Astrocyte of the spinal cord (primary cell): ENCODE measurements at regions not wholly inside any gene's neighbourhood (a gene's known extent, or its start where the extent isn't known, plus 50 kb on each side); places are given as distances from the start of the nearest gene placed in this dataset.
"Not testable (repeated sequence)": the region's sequence is repeated elsewhere in the genome, so short reads cannot be mapped to it uniquely, and the experiment has no call there.

Experiments
- DNase-seq: peaks from one replicate; pipeline ENCODE4 v3.0.0; 2011; ENCODE audit warnings: low read depth, low spot score
- H3K4me3 ChIP-seq: 2 replicates; pipeline ENCODE4 v1.5.1; 2011; ENCODE audit warnings: low read depth, mild to moderate bottlenecking, low read length, moderate library complexity
- CTCF ChIP-seq: IDR thresholded peaks from 2 replicates; pipeline ENCODE4 v1.5.1; 2012; ENCODE audit warnings: low read depth, mild to moderate bottlenecking, low read length, inconsistent platforms
- in situ Hi-C: cut with HindIII; loops from 2 replicates; pipeline ENCODE4 v1.10.0; 2017; ENCODE audit warnings: low sequenced_read_pairs

DNA sequence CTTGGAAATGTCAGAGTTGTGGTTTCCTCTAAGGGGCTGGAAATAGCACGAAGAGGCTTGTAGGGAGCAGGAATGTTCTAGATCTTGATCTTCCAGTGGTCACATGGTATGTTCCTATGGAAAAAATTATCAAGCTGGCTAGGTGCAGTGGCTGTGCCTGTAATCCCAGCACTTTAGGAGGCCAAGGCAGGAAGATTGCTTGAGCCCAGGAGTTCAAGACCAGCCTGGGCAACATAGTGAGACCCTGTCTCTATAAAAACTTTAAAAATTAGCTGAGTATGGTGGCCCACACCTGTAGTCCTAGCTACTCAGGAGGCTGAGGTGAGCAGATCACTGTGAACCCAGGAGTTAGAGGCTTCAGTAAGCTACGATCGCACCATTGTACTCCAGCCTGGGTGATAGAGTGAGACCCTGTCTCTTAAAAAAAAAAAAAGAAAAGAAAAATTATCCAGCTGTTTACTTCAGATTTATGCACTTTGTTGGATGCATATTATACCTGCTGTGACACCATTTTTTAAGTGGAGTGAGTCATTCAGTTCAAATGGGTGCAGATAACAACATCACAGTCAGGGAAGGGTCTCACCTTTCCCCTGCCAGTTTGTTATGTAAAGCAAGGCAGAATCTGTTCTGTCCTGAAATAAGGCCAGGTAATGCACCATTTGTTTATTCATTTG is 65.7 kb upstream of the LYRM9 start:
- no peak for TF ChIP-seq CTCF
- no peak overlapping the region for H3K4me3 ChIP-seq
- DNase-seq = no peak
- in situ Hi-C loops = no loop called here

DNA sequence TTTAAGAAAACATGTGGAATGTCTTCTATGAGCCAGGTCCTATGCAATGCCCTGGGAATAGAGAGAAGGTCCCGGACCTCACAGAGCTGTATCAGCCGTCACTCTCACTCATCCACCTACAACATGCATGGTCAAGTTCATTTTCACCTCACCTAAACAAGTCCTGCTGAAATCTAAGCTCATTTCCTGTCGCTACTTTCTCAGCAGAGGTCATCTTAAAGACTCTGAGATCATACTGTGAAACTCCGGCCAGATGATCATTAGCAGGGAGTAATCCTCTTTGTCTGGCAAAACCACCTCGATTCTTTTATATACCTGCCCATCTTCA is 66.2 kb upstream of the LYRM9 start:
- in situ Hi-C loops = no loop called here
- H3K4me3 ChIP-seq = no peak overlapping the region
- no peak for DNase-seq
- TF ChIP-seq CTCF = no peak

GRCh38 chr17:27960183-27960849 is 67.2 kb upstream of the LYRM9 start:
- TF ChIP-seq CTCF = no peak
- in situ Hi-C loops = no loop called here
- no peak for DNase-seq
- H3K4me3 ChIP-seq = no peak overlapping the region

DNA sequence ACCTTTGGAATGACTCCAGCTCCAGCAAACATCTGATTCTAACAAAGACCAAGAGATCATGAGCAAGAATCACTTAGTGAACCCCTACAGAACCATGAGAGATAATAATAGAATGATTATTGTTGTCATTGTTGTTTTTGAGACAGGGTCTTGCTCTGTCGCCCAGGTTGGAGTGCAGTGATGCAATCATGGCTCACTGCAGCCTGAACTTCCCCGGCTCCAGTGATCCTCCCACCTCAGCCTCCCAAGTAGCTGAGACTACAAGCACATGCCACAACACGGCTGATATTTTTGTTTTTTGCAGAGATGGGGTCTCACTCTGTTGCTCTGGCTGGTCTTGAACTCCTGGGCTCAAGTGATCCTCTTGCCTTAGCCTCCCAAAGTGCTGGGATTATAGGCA is 69.4 kb upstream of the LYRM9 start:
- DNase-seq, in situ Hi-C loops, H3K4me3 ChIP-seq: not testable (repeated sequence)

DNA sequence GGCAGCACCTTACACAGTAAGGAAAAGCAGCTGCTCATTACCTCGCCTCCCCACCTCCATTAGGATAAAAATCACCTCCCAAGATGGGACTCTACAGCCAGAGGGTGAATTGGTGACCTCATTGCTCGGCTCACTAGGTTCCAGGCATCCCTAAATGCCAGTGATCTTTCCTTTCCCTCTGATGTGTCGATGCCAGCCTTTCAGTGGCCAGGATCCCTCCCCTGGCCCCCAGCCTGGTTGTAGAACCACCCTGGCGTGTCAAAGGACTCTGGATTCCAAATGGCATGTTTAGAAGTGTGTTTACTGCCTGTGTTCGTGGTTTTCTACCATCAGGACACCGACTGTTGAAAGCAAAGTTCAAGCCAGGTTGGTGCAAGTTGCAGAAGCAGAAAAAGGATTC is 72.1 kb upstream of the LYRM9 start:
- DNase-seq = no peak
- in situ Hi-C loops = no loop called here
- H3K4me3 ChIP-seq = no peak overlapping the region
- TF ChIP-seq CTCF = no peak

- no peak overlapping the region for H3K4me3 ChIP-seq
- TF ChIP-seq CTCF = no peak
- no peak for DNase-seq
- in situ Hi-C loops = no loop called here
These were observed 74.2 kb upstream of the NLK start for GRCh38 chr17:27968206-27968732.

DNA sequence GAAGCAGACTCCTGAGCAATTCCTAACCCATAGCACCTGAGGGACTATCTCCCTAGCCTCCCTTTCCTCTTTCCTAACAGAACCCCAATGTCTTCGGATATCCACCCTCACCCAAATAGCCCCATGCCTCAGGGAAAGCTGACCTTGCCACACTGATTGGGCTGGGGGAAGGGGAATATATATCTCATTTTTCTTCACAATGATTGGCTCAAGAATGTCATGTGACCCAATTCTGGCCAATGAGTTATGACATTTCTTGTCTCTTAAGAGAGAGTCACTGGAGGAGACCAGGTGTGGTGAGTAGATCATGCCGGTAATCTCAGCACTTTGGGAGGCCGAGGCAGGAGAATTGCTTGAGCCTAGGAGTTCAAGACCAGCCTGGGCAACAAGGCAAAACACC is 71.9 kb upstream of the NLK start:
- TF ChIP-seq CTCF = no peak
- in situ Hi-C loops = no loop called here

More for the DNA sequence above, 71.9 kb upstream of the NLK start:
- DNase-seq = no peak
- no peak overlapping the region for H3K4me3 ChIP-seq
